ENCODE measurements at regions not wholly inside any gene's neighbourhood (a gene's known extent, or its start where the extent isn't known, plus 50 kb on each side); places are given as distances from the start of the nearest gene placed in this dataset.

DNA sequence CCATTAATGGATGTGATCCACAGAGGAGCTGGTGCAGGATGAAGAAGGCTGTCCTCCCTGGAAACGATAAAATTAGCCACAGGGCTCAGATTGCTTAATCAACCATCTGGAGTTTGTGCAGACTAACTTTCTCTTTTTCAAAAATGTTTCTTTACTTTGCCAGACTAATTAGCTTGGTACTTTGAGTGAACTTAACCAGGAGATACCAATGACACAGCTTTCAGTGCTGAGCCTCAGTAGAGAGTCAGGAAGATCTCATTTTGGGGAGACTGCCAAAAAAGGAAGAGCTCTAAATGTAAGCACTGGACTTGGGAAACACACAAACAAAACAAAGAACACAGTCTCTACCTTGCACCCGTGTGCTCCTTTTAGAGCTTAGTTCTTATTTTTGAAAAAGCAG lies 248.1 kb upstream of the DEPDC1 start:
- no peaks in the 10 kb centered on the region for H3K9me3 ChIP-seq
- ChIA-PET CTCF (no interaction called here), POLR2A (no interaction called here)
- no peak for ATAC-seq
- no peak overlapping the region for H3K27ac ChIP-seq
- 5% methylated on average over 2 of the region's 2 CpGs for WGBS (ENCODE audit: missing lambda C conversion rate)
- no peak overlapping the region for H3K4me2 ChIP-seq
- no peak for FAIRE-seq
- TF ChIP-seq NFE2L2 (conservative IDR thresholded peaks at IDR 0.05; ENCODE audit: low read length) (no peak), ZNF302 (CRISPR knock-in tag; IDR thresholded peaks at IDR 0.05) (no peak), KDM1A (IDR thresholded peaks at IDR 0.05; ENCODE audit: low read depth) (no peak), FOSB (CRISPR knock-in tag; IDR thresholded peaks at IDR 0.05) (no peak), EHF (CRISPR knock-in tag; IDR thresholded peaks at IDR 0.05) (no peak), ZFP36 (IDR thresholded peaks at IDR 0.05; ENCODE audit: borderline replicate concordance, partially characterized antibody) (no peak)
- DNase-seq (ENCODE audit: low read depth in 1 of 2, low spot score in 1 of 2): no peak
- H3K4me1 ChIP-seq: no peaks in the 10 kb centered on the region
- no peak overlapping the region for H3K4me3 ChIP-seq

DNA sequence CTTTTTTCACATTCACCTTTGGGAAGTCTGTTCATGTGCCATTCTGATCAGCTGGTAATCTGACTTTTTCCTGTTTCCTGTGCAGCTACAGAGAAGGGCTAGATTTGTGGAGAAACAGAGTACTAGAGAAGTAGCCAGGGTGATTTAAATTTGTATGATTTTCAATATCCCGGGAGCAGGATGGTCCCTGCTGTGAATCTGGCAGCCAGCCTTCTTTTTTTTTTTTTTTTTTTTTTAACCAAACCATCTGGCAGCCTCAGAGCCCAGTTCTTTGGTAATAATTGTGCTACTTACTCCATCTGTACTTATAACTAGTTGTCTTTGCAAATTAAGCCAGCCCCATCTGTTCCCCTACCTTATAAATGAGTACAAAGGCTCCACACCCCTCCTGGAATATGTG lies 248.6 kb upstream of the DEPDC1 start:
- TF ChIP-seq MAZ (IDR thresholded peaks at IDR 0.05; ENCODE audit: borderline replicate concordance, low read depth, low read length): no peak
- TF ChIP-seq RAD21 (conservative IDR thresholded peaks at IDR 0.05 in 1 of 2, IDR thresholded peaks at IDR 0.05 in 1 of 2): no peak
- TF ChIP-seq CHD2 (IDR thresholded peaks at IDR 0.05; ENCODE audit: low read length, partially characterized antibody): no peak
- TF ChIP-seq FOXS1 (CRISPR knock-in tag; IDR thresholded peaks at IDR 0.05): no peak
- TF ChIP-seq, protein P1, sequence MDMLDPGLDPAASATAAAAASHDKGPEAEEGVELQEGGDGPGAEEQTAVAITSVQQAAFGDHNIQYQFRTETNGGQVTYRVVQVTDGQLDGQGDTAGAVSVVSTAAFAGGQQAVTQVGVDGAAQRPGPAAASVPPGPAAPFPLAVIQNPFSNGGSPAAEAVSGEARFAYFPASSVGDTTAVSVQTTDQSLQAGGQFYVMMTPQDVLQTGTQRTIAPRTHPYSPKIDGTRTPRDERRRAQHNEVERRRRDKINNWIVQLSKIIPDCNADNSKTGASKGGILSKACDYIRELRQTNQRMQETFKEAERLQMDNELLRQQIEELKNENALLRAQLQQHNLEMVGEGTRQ (IDR thresholded peaks at IDR 0.05): no peak
- TF ChIP-seq, protein P2, sequence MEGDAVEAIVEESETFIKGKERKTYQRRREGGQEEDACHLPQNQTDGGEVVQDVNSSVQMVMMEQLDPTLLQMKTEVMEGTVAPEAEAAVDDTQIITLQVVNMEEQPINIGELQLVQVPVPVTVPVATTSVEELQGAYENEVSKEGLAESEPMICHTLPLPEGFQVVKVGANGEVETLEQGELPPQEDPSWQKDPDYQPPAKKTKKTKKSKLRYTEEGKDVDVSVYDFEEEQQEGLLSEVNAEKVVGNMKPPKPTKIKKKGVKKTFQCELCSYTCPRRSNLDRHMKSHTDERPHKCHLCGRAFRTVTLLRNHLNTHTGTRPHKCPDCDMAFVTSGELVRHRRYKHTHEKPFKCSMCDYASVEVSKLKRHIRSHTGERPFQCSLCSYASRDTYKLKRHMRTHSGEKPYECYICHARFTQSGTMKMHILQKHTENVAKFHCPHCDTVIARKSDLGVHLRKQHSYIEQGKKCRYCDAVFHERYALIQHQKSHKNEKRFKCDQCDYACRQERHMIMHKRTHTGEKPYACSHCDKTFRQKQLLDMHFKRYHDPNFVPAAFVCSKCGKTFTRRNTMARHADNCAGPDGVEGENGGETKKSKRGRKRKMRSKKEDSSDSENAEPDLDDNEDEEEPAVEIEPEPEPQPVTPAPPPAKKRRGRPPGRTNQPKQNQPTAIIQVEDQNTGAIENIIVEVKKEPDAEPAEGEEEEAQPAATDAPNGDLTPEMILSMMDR (IDR thresholded peaks at IDR 0.05): no peak
- no peak for TF ChIP-seq JUNB (IDR thresholded peaks at IDR 0.05)
- no peak for TF ChIP-seq MAFK (IDR thresholded peaks at IDR 0.05; ENCODE audit: partially characterized antibody)
- TF ChIP-seq MYC (IDR thresholded peaks at IDR 0.05; ENCODE audit: borderline replicate concordance, low read length): no peak
- TF ChIP-seq CBX8 (IDR thresholded peaks at IDR 0.05): no peak
- TF ChIP-seq FOSB (CRISPR knock-in tag; IDR thresholded peaks at IDR 0.05): no peak
- no peak for TF ChIP-seq EHMT2 (IDR thresholded peaks at IDR 0.05; ENCODE audit: low read depth)
- TF ChIP-seq, protein P3, sequence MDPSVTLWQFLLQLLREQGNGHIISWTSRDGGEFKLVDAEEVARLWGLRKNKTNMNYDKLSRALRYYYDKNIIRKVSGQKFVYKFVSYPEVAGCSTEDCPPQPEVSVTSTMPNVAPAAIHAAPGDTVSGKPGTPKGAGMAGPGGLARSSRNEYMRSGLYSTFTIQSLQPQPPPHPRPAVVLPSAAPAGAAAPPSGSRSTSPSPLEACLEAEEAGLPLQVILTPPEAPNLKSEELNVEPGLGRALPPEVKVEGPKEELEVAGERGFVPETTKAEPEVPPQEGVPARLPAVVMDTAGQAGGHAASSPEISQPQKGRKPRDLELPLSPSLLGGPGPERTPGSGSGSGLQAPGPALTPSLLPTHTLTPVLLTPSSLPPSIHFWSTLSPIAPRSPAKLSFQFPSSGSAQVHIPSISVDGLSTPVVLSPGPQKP (IDR thresholded peaks at IDR 0.05; ENCODE audit: low read depth, low read length): no peak
- no peak for TF ChIP-seq HOXB5 (CRISPR knock-in tag; IDR thresholded peaks at IDR 0.05)
- TF ChIP-seq SREBF2 (IDR thresholded peaks at IDR 0.05): no peak
- no peak for TF ChIP-seq NR3C1 (IDR thresholded peaks at IDR 0.05)
- TF ChIP-seq, protein P4, sequence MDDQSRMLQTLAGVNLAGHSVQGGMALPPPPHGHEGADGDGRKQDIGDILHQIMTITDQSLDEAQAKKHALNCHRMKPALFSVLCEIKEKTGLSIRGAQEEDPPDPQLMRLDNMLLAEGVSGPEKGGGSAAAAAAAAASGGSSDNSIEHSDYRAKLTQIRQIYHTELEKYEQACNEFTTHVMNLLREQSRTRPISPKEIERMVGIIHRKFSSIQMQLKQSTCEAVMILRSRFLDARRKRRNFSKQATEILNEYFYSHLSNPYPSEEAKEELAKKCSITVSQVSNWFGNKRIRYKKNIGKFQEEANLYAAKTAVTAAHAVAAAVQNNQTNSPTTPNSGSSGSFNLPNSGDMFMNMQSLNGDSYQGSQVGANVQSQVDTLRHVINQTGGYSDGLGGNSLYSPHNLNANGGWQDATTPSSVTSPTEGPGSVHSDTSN (IDR thresholded peaks at IDR 0.05): no peak
- TF ChIP-seq, protein P5, sequence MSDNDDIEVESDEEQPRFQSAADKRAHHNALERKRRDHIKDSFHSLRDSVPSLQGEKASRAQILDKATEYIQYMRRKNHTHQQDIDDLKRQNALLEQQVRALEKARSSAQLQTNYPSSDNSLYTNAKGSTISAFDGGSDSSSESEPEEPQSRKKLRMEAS (IDR thresholded peaks at IDR 0.05): no peak
- TF ChIP-seq, protein P6, sequence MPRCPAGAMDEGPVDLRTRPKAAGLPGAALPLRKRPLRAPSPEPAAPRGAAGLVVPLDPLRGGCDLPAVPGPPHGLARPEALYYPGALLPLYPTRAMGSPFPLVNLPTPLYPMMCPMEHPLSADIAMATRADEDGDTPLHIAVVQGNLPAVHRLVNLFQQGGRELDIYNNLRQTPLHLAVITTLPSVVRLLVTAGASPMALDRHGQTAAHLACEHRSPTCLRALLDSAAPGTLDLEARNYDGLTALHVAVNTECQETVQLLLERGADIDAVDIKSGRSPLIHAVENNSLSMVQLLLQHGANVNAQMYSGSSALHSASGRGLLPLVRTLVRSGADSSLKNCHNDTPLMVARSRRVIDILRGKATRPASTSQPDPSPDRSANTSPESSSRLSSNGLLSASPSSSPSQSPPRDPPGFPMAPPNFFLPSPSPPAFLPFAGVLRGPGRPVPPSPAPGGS (IDR thresholded peaks at IDR 0.05): no peak
- TF ChIP-seq, protein P7, sequence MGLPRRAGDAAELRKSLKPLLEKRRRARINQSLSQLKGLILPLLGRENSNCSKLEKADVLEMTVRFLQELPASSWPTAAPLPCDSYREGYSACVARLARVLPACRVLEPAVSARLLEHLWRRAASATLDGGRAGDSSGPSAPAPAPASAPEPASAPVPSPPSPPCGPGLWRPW (IDR thresholded peaks at IDR 0.05): no peak
- FAIRE-seq (no peak), ATAC-seq (no peak), DNase-seq (ENCODE audit: low read depth in 1 of 2, low spot score in 1 of 2) (no peak)
- POLR2A ChIA-PET: no interaction called here
- no peaks in the 10 kb centered on the region for H3K9me3 ChIP-seq
- H3K27ac ChIP-seq: no peak overlapping the region
- CTCF ChIA-PET: no interaction called here
- 0% methylated on average over 1 of the region's 1 CpG for WGBS (ENCODE audit: missing lambda C conversion rate)
- H3K4me2 ChIP-seq: no peak overlapping the region
- no peak overlapping the region for H3K4me3 ChIP-seq
- H3K4me1 ChIP-seq: no peaks in the 10 kb centered on the region

Data from A549 (cell line).